ENCODE measurements at regions not wholly inside any gene's neighbourhood (a gene's known extent, or its start where the extent isn't known, plus 50 kb on each side); places are given as distances from the start of the nearest gene placed in this dataset.
"Not testable (repeated sequence)": the region's sequence is repeated elsewhere in the genome, so short reads cannot be mapped to it uniquely, and the experiment has no call there.

DNA sequence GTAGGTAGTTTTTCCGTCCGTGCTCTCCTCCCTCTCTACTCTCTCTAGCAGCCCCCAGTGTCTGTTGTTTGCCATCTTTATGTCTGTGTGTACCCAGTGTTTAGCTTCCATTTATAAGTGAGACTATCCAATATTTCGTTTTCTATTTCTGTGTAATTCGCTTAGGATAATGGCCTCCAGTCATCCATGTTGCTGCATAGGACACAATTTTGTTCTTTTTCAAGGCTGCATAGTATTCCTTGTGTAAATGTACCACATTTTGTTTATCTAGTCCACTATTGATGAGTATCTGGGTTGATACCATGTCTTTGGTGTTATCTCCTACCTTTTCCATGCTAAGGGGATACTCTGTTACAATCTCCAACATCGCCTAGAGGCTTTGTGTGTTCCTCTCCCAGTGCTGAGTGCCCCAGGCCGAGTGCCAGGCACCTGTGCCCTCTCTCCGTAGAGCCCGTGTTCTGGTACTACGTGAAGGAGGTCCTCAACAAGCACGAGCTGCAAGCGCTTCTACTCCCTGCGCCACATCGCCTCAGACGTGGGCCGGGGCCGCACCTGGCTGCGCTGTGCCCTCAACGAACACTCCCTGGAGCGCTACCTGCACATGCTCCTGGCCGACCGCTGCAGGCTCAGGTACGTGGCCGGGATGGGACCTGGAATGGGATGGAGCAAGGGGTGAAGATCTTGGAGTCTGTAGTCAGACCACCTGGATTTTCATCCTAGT is 51.0 kb downstream of the NPIPB11 start:
- not testable (repeated sequence) for DNase-seq (ENCODE audit: low spot score in 2 of 2); H3K27ac ChIP-seq; H3K4me1 ChIP-seq; H3K27me3 ChIP-seq; H3K9me3 ChIP-seq; H3K36me3 ChIP-seq; H3K4me3 ChIP-seq
- 97% methylated on average over 16 to 23 of the region's 23 CpGs for WGBS, 2 donors

DNA sequence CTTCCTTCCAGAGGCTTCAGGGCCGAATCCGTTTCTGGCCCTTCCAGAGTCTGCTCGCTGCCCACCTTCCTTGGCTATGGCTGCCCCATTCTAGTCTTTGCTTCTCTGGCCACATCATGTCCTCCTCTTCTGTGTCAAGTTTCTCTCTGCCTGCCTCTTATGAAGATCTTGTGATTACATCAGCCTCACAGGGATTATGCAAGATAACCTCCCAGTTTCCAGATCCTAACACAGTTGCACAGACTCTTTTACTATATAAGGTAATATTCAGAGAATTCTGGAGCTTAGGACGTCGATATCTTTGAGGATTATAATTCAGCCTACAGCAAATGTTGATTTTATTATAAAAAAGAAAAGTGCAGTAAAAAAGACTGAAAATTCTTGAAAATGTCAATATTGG is 52.1 kb downstream of the NPIPB11 start:
- not testable (repeated sequence) for H3K27me3 ChIP-seq; H3K4me3 ChIP-seq; H3K36me3 ChIP-seq; DNase-seq (ENCODE audit: low spot score in 2 of 2); H3K9me3 ChIP-seq
- H3K27ac ChIP-seq, result peak overlapping the region in 1 of 4 donors; percentile 47
- 50 to 62% methylated on average over 2 of the region's 5 CpGs for WGBS, 2 donors
- peaks cover 0 to 12% (median 0%) of the 10 kb centered on the region in 4 donors for H3K4me1 ChIP-seq

DNA sequence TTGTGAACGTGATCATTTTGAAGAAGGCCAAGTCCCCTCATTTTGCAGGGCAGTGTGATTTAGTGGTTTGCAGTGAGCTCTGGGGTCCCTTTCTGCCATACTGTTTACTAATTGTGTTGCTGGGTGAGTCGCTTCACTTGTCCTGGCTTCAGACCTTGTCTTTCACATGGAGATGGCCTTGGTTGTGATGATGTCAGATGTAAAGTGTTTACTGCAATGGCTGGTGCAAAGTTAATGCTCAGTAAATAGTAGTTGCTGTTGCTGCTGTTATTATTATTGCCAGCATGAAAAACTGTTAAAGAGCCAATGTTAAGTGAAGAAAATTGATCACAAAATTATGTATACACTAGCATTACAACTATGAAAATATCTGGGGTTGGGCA is 53.9 kb downstream of the NPIPB11 start:
- H3K4me3 ChIP-seq; H3K27ac ChIP-seq; H3K27me3 ChIP-seq; DNase-seq (ENCODE audit: low spot score in 2 of 2); H3K9me3 ChIP-seq; H3K36me3 ChIP-seq: not testable (repeated sequence)
- WGBS, 2 donors, result 89 to 100% methylated on average over 1 to 2 of the region's 2 CpGs
- peaks cover 0 to 16% (median 2%) of the 10 kb centered on the region in 4 donors for H3K4me1 ChIP-seq

DNA sequence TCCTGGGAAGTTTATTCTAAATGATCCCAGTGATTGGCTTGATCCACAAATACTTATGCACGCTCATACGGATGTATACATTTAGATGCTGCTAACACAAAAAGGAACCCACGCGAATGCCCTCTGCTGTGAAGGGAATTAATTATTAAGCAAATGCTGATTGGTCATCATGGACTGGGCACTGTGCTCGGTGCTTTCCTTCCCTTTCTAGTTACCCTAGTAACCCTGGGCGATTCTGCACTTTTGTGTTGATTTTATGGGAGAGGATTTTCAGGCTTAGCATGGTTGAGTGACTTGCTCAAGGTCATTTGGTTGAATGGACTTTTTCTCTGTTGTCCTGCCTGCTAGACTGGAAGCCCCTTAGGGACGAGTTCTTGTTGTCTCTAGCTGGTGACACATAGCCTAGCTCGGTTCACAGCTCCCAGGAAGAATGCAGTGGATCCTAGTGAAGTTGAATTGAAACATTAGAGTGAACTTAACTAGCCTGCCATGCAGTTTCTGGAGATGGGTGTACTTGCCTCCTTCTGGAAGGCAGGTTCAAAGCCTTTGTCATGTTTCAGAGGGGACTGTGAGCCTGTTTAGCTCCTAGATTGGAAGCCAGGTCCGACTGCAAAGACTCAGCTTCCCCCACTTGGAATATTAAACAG is 54.4 kb downstream of the NPIPB11 start:
- H3K4me3 ChIP-seq; H3K27me3 ChIP-seq; H3K9me3 ChIP-seq; H3K27ac ChIP-seq; DNase-seq (ENCODE audit: low spot score in 2 of 2); H3K36me3 ChIP-seq: not testable (repeated sequence)
- WGBS, 2 donors, result 74 to 85% methylated on average over 5 to 6 of the region's 9 CpGs
- peaks cover 0 to 16% (median 2%) of the 10 kb centered on the region in 4 donors for H3K4me1 ChIP-seq

DNA sequence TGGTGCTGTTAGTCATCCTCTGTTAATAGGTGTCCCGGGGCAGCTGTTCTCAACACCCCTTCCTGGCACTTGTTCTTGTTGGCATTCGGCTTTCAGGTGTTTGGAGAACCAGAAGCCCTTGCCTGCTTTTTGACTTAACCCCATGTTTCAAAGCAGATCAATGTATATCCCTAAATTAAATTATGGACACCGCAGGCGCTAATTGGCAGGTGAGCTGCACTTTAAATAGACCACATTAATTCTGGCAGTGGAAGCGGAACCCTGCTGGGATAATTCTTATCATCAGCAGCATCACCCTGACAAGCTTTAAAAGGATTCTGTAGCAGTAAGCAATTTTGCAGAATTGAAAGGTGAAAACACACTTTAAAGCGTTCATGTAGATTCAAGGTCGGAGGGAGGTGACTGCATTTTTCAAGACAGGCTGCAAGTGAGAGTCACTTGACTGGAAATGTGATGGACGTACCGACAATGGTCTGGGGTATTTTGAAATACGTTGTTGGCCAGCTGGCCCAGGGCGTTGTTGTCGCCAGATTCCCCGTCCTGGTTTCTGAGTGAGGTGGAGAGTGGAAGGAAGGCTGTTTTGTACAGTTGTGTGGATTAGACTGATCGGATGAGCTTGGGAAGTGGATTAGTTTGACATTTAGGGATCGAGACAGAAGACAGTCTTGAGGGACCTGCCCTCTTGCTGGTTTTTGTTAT is 55.1 kb downstream of the NPIPB11 start:
- H3K4me1 ChIP-seq, result peaks cover 0 to 16% (median 2%) of the 10 kb centered on the region in 4 donors
- not testable (repeated sequence) for H3K4me3 ChIP-seq; H3K27ac ChIP-seq; H3K27me3 ChIP-seq; H3K9me3 ChIP-seq; H3K36me3 ChIP-seq; DNase-seq (ENCODE audit: low spot score in 2 of 2)
- 84 to 89% methylated on average over 11 to 14 of the region's 15 CpGs for WGBS, 2 donors

DNA sequence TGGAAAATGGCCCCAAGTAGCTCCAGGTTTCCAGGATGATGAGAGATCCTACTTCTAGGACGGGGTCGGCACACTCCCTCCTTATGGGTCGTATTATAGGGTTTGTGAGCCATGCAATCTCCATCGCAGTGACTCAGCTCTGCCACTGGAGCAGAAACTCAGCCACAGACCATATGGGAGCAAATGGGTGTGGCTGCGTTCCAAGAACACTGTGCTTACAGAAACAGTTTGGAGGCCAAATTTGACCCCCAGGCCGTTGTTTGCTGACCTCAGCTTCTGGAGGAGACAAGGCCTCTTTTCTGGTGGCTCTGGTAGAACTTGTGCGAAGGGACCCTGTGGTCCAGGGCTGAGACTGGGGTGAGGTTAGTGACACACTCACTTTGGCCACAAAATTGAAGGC is 56.5 kb downstream of the NPIPB11 start:
- 34 to 38% methylated on average over 4 to 7 of the region's 7 CpGs for WGBS, 2 donors
- TF ChIP-seq EP300 (IDR thresholded peaks at IDR 0.05), result peak in 1 of 2 donors; percentile 46
- not testable (repeated sequence) for H3K36me3 ChIP-seq, H3K27me3 ChIP-seq, H3K4me3 ChIP-seq, H3K27ac ChIP-seq, H3K9me3 ChIP-seq
- peaks cover 0 to 16% (median 2%) of the 10 kb centered on the region in 4 donors for H3K4me1 ChIP-seq
- DNase-seq (ENCODE audit: low spot score in 2 of 2), result peak; percentile 54 to 58

DNA sequence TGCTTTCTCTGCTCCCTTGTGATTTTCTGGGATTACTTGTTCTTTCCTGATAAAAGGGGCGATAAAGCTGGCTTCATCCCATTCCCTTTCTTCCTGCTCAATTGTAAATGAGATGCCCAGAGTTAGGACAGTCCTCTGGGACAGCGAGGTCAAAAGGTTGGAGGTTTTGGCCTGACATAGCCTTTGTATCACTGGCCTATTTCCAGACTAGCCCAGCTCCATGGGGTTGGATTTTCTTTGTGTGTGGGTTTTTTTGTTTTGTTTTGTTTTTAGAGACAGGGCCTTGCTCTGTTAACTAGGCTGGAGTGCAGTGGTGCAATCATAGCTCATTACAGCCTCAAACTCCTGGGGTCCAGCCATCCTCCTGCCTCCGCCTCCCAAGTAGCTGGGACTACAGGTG is 57.8 kb downstream of the NPIPB11 start:
- DNase-seq (ENCODE audit: low spot score in 2 of 2); H3K36me3 ChIP-seq; H3K27me3 ChIP-seq; H3K4me3 ChIP-seq; H3K9me3 ChIP-seq: not testable (repeated sequence)
- Histone ChIP-seq H3K4me1 (peaks cover 0 to 16% (median 2%) of the 10 kb centered on the region in 4 donors), H3K27ac (peak overlapping the region in 1 of 4 donors; percentile 67)
- 68 to 73% methylated on average over 3 of the region's 3 CpGs for WGBS, 2 donors

DNA sequence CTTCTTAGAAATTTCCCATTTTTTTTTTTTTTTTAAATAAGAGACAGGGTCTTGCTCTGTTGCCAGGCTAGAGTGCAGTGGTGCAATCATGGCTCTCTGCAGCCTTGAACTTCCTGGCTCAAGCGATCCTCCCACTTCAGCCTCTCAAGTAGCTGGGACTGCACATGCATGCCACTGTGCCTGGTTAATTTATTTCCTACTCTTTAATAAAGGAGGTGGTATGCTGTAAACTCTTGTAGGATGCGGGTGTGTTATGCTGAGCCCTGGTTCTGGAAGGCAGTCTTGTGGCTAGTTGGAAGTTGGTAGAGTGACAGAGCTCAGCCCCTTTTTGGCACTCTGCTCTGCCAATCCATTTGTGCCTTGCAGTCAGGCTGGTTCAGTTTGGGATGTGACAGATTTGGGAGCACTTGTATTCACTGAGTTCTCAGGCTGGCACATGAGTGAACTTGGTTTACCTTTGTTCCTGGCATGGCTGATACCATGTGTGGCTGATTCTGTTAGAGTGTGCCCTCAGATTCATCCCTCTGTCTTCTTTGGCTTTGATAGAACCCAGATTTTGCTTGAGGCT is 58.3 kb downstream of the NPIPB11 start:
- not testable (repeated sequence) for DNase-seq (ENCODE audit: low spot score in 2 of 2); H3K27me3 ChIP-seq; H3K36me3 ChIP-seq; H3K4me3 ChIP-seq; H3K9me3 ChIP-seq; H3K27ac ChIP-seq
- H3K4me1 ChIP-seq, result peaks cover 0 to 16% (median 2%) of the 10 kb centered on the region in 4 donors
- WGBS, 2 donors, result 100% methylated on average over 1 of the region's 2 CpGs; no CpG with 5 or more reads in 1 of the 2 donors

DNA sequence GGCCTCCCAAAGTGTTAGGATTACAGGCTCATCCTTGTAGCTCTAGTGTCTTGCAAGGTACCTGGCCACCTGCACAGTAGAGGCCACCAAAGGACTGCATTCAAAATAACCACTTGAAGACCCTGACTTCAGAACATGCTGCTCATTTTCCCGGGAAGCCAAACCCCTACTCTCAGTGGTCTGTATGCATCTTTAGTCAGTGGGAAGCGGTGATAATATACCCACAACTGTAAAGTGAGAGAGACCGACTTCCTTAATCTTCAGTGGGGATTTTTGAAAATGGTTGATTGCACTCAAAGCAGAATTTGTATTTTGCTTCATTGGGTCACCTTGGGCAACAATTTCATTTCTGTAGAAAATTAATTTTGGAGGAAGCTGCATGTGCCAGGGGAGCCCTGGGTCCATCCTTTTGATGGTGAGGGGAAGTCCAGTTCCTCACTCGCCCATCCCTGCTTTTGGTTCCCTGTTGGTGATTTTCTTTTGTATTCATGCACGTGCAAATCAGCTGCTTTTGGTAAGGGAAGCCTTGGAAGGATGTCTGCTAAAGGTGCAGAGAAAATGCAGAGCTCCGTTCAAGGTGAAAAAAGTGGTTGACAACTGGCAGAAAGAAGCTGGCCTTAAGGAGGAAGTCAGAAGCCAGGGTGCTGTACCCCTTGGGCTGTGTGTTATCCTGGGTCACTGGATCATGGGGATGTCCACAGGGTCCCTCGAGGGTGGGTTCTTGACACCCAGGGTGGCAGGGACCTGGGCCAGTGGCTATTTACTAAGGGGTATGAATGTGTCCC is 59.5 kb downstream of the NPIPB11 start:
- not testable (repeated sequence) for H3K27ac ChIP-seq; H3K36me3 ChIP-seq; DNase-seq (ENCODE audit: low spot score in 2 of 2); H3K27me3 ChIP-seq; H3K4me3 ChIP-seq; H3K9me3 ChIP-seq
- 80 to 83% methylated on average over 7 of the region's 7 CpGs for WGBS, 2 donors
- peaks cover 0 to 16% (median 2%) of the 10 kb centered on the region in 4 donors for H3K4me1 ChIP-seq

DNA sequence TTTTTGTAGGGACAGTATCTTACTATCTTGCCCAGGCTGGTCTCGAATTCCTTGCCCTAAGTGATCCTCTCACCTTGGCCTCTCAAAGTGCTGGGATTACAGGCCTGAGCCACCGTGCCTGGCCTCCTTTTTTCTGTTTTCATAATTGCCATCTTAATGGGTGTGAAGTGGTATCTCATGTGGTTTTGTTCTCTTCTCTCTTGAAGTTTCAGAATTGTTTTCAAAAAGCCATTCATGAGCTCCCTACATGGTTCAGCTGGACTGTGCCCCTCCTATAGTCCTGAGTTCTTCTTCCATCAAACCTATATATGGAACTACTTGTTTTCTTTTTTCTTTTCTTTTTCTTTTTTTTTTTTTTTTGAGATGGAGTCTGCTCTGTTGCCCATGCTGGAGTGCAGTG is 60.3 kb downstream of the NPIPB11 start:
- not testable (repeated sequence) for H3K4me3 ChIP-seq; H3K36me3 ChIP-seq; DNase-seq (ENCODE audit: low spot score in 2 of 2); H3K27me3 ChIP-seq; H3K9me3 ChIP-seq; H3K27ac ChIP-seq
- H3K4me1 ChIP-seq, result peaks cover 0 to 16% (median 2%) of the 10 kb centered on the region in 4 donors
- 81 to 94% methylated on average over 2 of the region's 2 CpGs for WGBS, 2 donors

DNA sequence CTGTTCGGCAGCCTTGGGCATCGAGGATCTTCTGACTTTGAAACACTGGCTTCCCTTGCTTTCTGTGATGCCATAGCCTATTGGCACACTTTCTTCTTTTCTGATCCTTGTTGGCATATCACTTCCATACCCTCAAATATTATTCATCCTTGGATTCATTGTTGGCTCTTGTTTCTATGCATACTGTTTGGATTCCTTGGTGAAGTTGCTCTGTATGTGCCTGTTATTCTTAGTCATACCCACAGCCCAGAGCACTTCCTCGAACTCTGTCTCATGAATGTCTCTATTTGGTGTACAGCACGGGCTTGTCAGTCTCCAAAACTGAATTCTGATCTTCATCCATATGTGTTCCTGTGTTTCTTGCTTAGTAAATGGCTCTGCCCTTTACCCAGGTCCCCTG is 63.6 kb downstream of the NPIPB11 start:
- not testable (repeated sequence) for DNase-seq (ENCODE audit: low spot score in 2 of 2); H3K9me3 ChIP-seq; H3K27me3 ChIP-seq

DNA sequence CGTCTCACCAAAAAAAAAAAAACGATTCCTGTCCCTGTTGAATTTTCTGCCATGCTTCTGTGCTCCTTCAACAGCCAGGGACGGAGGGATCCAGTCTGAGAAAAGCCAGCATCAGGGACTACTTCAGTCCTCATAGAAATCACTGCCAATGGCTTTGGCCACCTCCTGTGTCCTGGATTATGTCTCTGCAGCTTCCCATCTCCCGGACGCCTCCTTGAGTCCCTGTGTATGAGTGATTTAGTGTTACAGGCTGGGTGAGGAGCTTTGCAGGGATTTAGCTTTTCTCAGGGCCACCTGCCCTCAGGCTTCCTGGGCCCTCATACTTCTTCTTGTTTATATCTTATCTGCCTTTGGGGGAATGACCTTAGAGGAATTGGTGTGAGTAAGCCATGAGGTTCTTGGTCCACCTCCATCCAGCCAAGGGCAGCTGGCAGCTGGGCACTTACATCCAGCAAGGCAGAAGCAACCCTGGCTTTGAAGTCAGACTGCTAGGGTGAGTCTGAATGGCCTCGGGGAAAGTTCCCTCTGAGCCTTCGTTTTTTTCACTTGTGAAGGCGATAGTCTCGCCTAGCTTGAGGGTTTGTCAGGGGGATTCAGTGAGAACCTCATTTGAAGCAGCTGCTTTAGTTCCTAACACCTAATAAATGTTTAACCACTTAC is 65.6 kb downstream of the NPIPB11 start:
- not testable (repeated sequence) for H3K27ac ChIP-seq; H3K4me1 ChIP-seq; H3K27me3 ChIP-seq; H3K4me3 ChIP-seq; H3K36me3 ChIP-seq; DNase-seq (ENCODE audit: low spot score in 2 of 2); H3K9me3 ChIP-seq
- 78 to 82% methylated on average over 8 to 9 of the region's 9 CpGs for WGBS, 2 donors

More for the DNA sequence above, 63.6 kb downstream of the NPIPB11 start:
- H3K36me3 ChIP-seq, H3K4me3 ChIP-seq, H3K4me1 ChIP-seq, H3K27ac ChIP-seq: not testable (repeated sequence)
- WGBS, 2 donors, result 80% methylated on average over 4 of the region's 4 CpGs

Measured in tibial nerve (tissue), 4 donors.